ENCODE measurements at regions not wholly inside any gene's neighbourhood (a gene's known extent, or its start where the extent isn't known, plus 50 kb on each side); places are given as distances from the start of the nearest gene placed in this dataset.

DNA sequence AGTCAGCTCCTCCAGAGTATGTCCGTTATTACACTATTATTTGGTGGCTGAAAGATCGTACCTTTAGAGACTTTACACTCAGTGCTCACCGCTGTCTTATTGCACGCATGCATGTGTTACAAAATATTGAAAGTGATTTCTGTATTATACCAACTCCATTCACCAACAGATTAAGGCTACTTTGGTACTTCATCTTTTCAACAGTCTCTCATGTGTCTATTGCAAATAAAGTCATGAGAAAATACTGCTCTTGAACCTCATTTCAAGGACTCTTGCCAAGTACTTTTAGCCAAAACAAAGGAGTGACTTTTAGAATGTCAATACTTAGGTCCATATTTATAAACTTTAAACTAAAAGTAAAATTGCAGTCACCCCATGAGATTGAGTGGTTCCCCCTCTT is 503.6 kb downstream of the TMEM121 start:
- TF ChIP-seq, protein P1, sequence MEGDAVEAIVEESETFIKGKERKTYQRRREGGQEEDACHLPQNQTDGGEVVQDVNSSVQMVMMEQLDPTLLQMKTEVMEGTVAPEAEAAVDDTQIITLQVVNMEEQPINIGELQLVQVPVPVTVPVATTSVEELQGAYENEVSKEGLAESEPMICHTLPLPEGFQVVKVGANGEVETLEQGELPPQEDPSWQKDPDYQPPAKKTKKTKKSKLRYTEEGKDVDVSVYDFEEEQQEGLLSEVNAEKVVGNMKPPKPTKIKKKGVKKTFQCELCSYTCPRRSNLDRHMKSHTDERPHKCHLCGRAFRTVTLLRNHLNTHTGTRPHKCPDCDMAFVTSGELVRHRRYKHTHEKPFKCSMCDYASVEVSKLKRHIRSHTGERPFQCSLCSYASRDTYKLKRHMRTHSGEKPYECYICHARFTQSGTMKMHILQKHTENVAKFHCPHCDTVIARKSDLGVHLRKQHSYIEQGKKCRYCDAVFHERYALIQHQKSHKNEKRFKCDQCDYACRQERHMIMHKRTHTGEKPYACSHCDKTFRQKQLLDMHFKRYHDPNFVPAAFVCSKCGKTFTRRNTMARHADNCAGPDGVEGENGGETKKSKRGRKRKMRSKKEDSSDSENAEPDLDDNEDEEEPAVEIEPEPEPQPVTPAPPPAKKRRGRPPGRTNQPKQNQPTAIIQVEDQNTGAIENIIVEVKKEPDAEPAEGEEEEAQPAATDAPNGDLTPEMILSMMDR (IDR thresholded peaks at IDR 0.05; ENCODE audit: low read depth, low read length, poor library complexity, severe bottlenecking), result no peak
- no peak for TF ChIP-seq EZH2phosphoT487 (IDR thresholded peaks at IDR 0.05; ENCODE audit: borderline replicate concordance, low read length)

Data from DOHH2 (cell line).